ENCODE measurements at regions not wholly inside any gene's neighbourhood (a gene's known extent, or its start where the extent isn't known, plus 50 kb on each side); places are given as distances from the start of the nearest gene placed in this dataset.

DNA sequence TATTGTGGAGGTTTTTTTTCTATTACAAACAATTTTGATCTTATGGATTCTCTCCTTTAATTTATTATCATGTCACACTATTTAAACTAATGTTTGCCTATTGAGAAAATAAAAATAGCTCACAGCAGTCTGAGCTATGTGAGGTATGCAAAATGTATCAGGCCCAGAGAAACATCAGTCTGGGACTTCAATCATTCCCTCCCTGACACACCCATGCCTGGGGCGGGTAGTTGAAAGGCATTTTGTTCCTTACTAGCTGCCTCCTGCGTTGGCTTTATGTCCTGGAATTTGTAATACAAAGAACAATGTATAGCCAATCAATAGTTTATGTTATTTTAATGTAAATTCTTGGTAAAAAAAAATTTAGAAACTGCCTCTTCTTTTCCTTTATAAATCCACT lies 403.3 kb downstream of the EPM2A start:
- no peaks in the 10 kb centered on the region for H3K36me3 Mint-ChIP-seq
- no peaks in the 10 kb centered on the region for H3K4me1 Mint-ChIP-seq
- H3K9me3 Mint-ChIP-seq (ENCODE audit: low read depth): no peaks in the 10 kb centered on the region
- DNase-seq (no peak), ATAC-seq (no peak)
- CTCF ChIA-PET: no interaction called here
- peaks cover 4% of the 10 kb centered on the region for H3K27me3 Mint-ChIP-seq
- H3K4me3 Mint-ChIP-seq: no peak overlapping the region
- H3K27ac Mint-ChIP-seq: no peak overlapping the region

DNA sequence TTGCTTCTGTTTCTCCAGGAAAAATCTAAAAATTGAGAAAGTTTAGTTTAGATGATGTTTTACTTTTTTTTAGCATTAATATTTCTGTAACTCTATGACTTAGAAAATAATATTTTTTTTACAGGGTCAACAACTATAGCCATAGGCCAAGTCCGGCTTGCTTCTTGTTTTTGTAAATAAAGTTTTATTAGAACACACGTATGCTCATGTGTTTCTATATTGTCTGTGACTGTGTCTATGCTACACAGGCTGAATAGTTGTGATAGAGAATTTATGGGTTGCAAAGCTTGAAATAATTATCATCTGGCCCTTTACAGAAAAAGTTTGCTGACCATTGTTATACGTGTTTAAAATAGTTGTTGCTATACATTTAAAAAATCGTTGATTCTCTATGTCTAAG lies 399.2 kb downstream of the EPM2A start:
- ATAC-seq (no peak), DNase-seq (no peak)
- no peaks in the 10 kb centered on the region for H3K9me3 Mint-ChIP-seq (ENCODE audit: low read depth)
- H3K4me1 Mint-ChIP-seq: no peaks in the 10 kb centered on the region
- H3K27me3 Mint-ChIP-seq: peaks cover under 1% of the 10 kb centered on the region
- H3K4me3 Mint-ChIP-seq: no peak overlapping the region
- no peaks in the 10 kb centered on the region for H3K36me3 Mint-ChIP-seq
- no peak overlapping the region for H3K27ac Mint-ChIP-seq
- CTCF ChIA-PET: no interaction called here

DNA sequence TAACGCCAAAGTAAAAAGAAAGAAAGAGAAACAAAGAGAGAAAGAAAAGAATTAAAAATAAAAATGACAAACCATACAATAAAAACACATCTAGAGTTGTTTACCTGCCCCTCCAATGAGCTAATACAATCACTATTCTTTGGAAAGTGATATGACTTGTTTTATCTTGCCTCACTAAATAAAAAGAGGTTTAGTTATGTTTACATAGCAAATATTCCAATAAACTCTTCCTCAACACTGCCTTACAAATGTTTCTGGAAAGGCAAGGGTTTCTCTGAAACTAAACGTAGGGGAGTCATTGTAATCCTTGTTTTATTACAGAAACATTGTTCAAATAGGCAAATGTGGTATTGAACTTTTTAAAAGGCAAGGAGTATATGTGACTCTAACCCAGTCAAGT lies 396.2 kb downstream of the EPM2A start:
- Mint-ChIP-seq H3K9me3 (ENCODE audit: low read depth) (no peaks in the 10 kb centered on the region), H3K4me3 (no peak overlapping the region), H3K27ac (no peak overlapping the region), H3K27me3 (no peaks in the 10 kb centered on the region), H3K36me3 (no peaks in the 10 kb centered on the region), H3K4me1 (no peaks in the 10 kb centered on the region)
- DNase-seq (no peak), ATAC-seq (no peak)
- CTCF ChIA-PET: no interaction called here

DNA sequence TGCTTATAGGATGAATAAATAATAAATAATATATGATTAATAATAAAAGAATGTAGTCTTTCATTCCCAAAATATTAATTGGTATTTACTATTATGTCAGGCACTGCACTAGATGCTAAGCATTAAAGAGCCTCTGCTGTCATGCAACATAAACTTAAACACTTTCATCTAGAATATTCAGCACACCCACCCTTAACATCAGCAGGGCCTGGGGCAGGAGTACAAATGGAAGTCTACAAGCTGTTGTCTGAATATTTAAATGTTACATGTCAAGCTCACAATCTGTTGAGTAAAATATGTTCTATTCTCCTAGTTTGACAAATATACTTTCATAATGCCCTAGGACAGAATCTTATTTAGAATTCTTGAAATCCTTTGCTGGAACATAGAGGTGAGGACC lies 395.1 kb downstream of the EPM2A start:
- no peak overlapping the region for H3K27ac Mint-ChIP-seq
- H3K4me1 Mint-ChIP-seq: no peaks in the 10 kb centered on the region
- H3K4me3 Mint-ChIP-seq: no peak overlapping the region
- no peaks in the 10 kb centered on the region for H3K36me3 Mint-ChIP-seq
- CTCF ChIA-PET: no interaction called here
- no peaks in the 10 kb centered on the region for H3K9me3 Mint-ChIP-seq (ENCODE audit: low read depth)
- peaks cover 3% of the 10 kb centered on the region for H3K27me3 Mint-ChIP-seq
- DNase-seq (no peak), ATAC-seq (no peak)

DNA sequence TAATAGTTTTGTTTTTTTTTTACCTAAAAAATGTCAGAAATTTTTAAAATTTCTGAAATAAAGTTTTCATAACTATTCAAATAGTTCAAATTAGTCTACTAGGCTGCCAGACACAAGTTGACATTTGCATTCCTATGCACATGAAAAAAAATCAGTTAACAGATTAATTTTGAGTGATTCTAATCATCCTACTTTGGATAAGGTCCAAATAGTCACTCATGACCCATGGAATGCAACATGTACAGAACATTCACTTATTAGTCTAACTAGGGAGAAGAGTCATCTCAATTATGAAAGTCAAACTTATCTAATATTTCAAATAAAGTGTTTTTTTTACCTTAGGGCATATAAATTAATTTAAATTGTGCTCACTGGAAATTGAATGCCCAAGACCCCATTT lies 390.2 kb downstream of the EPM2A start:
- DNase-seq: no peak
- Mint-ChIP-seq H3K27ac (no peak overlapping the region), H3K36me3 (no peaks in the 10 kb centered on the region), H3K27me3 (peaks cover 6% of the 10 kb centered on the region), H3K4me1 (no peaks in the 10 kb centered on the region), H3K9me3 (ENCODE audit: low read depth) (no peaks in the 10 kb centered on the region), H3K4me3 (no peak overlapping the region)
- ATAC-seq: no peak
- CTCF ChIA-PET: no interaction called here

DNA sequence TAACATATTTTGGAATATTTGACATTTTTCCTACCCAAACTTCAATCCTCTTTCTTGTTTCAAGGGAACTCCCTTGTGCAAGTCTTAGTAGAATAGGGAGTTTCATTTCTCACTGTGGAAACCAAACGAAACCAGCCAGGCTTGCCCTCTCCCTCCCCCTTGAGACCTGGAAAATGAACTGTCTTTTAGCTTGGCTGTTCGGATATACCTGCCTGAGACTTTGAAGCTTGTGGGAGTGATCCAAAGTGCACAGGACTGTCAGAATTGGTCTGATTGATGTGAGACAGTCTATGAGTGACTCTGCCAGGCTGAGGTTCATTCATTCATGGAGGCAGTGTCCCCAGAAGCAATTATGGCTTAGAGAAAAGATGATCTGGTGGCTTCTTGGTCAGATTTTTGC lies 388.1 kb downstream of the EPM2A start:
- H3K4me1 Mint-ChIP-seq: no peaks in the 10 kb centered on the region
- DNase-seq (no peak), ATAC-seq (no peak)
- peaks cover 6% of the 10 kb centered on the region for H3K27me3 Mint-ChIP-seq
- no peak overlapping the region for H3K4me3 Mint-ChIP-seq
- H3K27ac Mint-ChIP-seq: no peak overlapping the region
- no peaks in the 10 kb centered on the region for H3K36me3 Mint-ChIP-seq
- no peaks in the 10 kb centered on the region for H3K9me3 Mint-ChIP-seq (ENCODE audit: low read depth)
- CTCF ChIA-PET: no interaction called here

DNA sequence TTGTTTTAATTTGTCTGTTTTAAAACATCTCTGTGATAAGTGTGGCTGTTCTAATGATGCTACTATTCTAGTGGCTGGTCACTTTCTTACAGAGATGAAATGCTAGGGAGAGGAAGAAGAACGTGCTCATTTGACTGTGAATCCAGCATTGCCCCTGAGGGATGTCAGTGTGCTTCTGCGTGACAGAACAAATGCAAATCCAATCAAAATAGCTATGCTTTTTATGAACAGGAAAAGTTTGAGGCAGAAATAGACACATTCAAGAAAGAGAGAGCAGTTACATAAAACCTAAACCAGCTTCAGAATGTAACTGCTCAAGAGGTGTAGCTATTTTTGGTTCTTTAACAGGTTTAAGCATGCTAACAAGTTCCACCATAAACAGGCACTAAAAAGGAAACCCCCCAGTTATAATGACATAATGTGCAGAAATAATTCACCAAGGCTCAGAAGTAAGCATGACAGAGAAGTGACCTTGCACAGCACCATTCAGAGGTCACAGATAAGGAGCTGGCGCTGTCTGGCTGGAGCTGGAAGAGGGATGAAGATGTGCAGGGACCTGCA lies 385.3 kb downstream of the EPM2A start:
- no peak overlapping the region for H3K27ac Mint-ChIP-seq
- H3K27me3 Mint-ChIP-seq: peaks cover 3% of the 10 kb centered on the region
- H3K9me3 Mint-ChIP-seq (ENCODE audit: low read depth): no peaks in the 10 kb centered on the region
- ATAC-seq (no peak), DNase-seq (no peak)
- no peaks in the 10 kb centered on the region for H3K4me1 Mint-ChIP-seq
- CTCF ChIA-PET: no interaction called here
- H3K36me3 Mint-ChIP-seq: no peaks in the 10 kb centered on the region
- no peak overlapping the region for H3K4me3 Mint-ChIP-seq

DNA sequence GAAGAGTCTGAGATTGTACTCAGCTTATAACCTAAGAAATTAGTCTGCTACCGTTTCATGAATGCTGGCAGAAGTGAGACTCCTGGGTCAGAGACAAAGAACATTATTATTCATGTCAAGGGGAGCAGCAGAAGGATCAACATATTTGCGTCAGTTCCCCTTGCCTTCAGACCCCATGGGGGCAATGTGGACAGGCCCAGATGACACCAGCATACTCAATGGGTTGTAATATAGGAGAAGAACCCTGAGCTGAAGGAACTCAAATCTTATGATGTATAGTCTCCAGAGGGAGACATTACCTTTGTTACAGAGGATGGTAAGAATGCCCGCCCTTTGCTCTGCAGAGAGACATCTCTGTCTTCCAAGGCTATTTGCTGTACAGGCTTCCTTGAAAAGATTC lies 384.4 kb downstream of the EPM2A start:
- CTCF ChIA-PET: no interaction called here
- Mint-ChIP-seq H3K27me3 (no peaks in the 10 kb centered on the region), H3K27ac (no peak overlapping the region), H3K36me3 (no peaks in the 10 kb centered on the region), H3K9me3 (ENCODE audit: low read depth) (no peaks in the 10 kb centered on the region), H3K4me3 (no peak overlapping the region), H3K4me1 (no peaks in the 10 kb centered on the region)
- ATAC-seq: no peak
- DNase-seq: no peak

DNA sequence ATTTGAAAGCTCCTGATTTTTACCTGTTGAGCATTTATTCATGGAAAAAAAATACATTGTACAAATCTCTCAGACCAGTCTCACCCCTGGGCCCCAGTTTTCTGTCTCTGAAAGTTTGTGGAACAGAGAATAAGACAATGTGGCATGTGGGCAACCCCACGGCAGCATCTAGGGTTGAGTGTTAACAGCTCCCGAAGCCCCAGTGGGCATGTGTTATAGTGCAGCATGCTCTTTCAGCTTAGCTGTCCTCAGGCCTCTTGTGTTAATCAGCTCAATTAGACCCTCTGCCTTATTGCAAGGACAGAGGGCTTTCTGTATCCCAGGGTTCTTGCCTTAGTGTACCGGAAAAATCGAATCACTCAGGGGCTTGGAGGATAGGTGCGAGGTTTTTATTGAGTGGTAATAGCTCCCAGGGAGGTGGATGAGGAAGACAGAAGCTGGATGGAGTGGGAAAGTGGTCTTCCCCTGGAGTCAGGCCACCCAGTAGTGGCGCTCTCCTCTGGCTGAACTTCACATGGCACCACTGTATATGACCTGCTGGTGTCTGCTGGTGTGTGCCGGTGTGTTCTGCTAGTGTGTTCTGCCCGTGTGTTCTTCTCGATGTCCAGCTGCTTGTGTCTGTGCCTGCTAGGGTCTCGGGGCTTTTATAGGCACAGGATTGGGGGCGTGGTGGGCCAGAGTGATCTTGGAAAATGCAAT lies 382.8 kb downstream of the EPM2A start:
- H3K4me1 Mint-ChIP-seq: no peaks in the 10 kb centered on the region
- H3K36me3 Mint-ChIP-seq: no peaks in the 10 kb centered on the region
- H3K4me3 Mint-ChIP-seq: no peak overlapping the region
- H3K27ac Mint-ChIP-seq: no peak overlapping the region
- DNase-seq (no peak), ATAC-seq (no peak)
- CTCF ChIA-PET: no interaction called here
- no peaks in the 10 kb centered on the region for H3K9me3 Mint-ChIP-seq (ENCODE audit: low read depth)
- no peaks in the 10 kb centered on the region for H3K27me3 Mint-ChIP-seq

DNA sequence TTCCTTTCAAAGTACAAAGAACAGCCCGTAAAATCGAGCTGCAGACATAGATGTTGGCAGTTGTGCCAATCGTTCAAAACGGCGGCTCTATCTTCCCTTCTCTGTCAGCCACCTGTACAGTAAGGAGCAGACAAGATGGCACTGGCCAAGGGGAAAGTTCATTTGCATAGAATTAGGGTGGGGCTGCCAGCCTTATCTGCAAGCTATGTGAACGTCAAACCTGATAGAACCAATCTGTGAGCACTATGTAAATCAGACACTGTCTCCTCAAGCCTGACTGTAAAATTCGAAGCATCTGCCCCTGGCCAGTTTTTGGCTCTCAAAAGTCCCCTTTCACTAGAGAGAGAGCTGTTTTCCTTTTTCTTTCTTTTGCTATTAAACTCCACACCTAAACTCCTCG lies 374.5 kb downstream of the EPM2A start:
- Mint-ChIP-seq H3K36me3 (no peaks in the 10 kb centered on the region), H3K4me3 (no peak overlapping the region), H3K27me3 (no peaks in the 10 kb centered on the region), H3K4me1 (no peaks in the 10 kb centered on the region), H3K9me3 (ENCODE audit: low read depth) (no peaks in the 10 kb centered on the region), H3K27ac (no peak overlapping the region)
- no peak for DNase-seq
- CTCF ChIA-PET: no interaction called here
- ATAC-seq: no peak

DNA sequence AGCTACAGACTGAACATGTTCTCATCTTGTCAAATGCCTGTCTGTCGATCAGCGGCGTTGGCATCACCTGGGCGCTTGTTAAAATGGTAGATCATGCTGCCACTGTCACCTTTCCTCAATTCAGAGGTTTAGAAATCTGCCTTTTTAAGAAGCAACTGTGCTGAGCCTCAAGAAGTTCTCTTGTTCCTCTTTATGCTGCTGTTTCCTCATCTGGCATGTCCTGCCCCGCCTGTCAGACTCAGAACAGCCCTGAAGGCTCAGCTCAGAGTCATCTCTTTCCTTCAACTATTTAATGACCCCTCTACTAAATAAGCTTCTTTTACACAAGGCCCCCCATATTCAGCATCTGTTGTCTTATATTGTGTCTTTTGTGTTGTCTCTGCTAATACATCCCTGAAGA lies 368.2 kb downstream of the EPM2A start:
- Mint-ChIP-seq H3K27me3 (no peaks in the 10 kb centered on the region), H3K9me3 (ENCODE audit: low read depth) (peaks cover 3% of the 10 kb centered on the region), H3K4me1 (peaks cover 4% of the 10 kb centered on the region), H3K27ac (no peak overlapping the region), H3K4me3 (no peak overlapping the region), H3K36me3 (no peaks in the 10 kb centered on the region)
- CTCF ChIA-PET: no interaction called here
- ATAC-seq (no peak), DNase-seq (no peak)

DNA sequence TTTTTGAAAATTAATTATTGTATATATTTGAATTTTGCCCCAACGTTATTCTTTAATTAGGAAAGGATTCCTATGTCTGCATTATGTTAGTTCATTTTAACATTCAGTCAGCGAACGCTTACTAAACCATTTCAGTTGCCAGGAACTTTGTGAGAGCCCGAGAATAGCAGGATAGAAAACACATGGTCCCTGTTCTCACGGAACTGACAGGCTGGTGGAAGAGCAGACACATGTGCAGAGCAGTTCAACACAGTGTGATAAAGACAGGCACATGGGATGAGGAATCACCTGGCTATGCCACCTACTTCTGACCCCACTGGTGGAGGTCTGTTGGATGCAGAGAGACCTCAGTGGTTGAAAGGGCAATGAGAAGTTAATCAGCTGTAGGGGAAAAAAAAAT lies 367.2 kb downstream of the EPM2A start:
- Mint-ChIP-seq H3K4me1 (peaks cover 11% of the 10 kb centered on the region), H3K27ac (no peak overlapping the region), H3K36me3 (no peaks in the 10 kb centered on the region), H3K4me3 (no peak overlapping the region), H3K9me3 (ENCODE audit: low read depth) (peaks cover 3% of the 10 kb centered on the region), H3K27me3 (no peaks in the 10 kb centered on the region)
- DNase-seq (no peak), ATAC-seq (no peak)
- CTCF ChIA-PET: no interaction called here

DNA sequence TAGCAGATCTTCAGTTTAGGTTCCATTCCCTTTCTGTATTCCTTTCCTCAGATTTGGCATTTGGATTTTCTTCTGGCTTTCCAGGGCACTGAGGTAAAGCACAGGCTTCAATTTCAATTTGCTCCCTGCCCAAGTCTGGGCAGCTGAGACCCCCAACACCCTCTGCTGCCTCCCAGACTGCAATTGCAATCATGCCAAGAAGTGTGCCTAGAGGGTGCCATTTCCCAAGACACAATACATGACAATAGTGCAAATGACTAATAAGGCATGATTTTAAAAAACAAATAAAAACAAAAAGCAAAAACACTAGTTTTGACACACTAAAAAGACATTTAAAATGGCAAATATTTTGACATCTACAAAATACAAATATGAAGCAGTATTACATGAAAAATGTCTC lies 364.8 kb downstream of the EPM2A start:
- Mint-ChIP-seq H3K36me3 (no peaks in the 10 kb centered on the region), H3K27me3 (no peaks in the 10 kb centered on the region), H3K4me3 (no peak overlapping the region), H3K27ac (no peak overlapping the region), H3K9me3 (ENCODE audit: low read depth) (peaks cover 3% of the 10 kb centered on the region), H3K4me1 (peaks cover 11% of the 10 kb centered on the region)
- CTCF ChIA-PET: no interaction called here
- DNase-seq (no peak), ATAC-seq (no peak)

DNA sequence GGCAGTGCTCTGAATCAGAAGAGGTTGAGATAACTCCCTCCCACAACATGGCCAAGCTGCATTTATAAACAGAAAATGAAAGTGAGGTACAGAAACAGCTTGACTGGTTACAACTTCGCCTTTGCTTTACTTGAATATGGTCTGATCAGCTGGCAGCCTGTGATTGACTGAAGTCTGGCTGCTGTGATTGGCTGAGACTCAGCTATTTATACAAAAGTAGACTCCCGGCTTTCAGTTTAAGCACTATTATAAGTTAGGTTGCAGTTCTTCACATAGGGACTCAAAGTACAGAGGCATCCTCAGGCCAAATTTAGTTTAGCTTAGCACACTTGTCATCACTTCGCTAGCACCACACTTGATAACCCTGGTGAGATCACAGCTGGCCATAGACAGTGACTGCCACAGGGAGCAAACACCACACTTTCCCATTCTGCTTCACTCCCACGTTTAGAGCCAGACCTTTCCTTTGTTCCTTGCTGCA lies 362.6 kb downstream of the EPM2A start:
- H3K4me1 Mint-ChIP-seq: peaks cover 11% of the 10 kb centered on the region
- ATAC-seq: peak; percentile 98
- H3K36me3 Mint-ChIP-seq: peaks cover 2% of the 10 kb centered on the region
- no peaks in the 10 kb centered on the region for H3K27me3 Mint-ChIP-seq
- H3K4me3 Mint-ChIP-seq: peak overlapping the region; percentile 42
- DNase-seq: peak; percentile 56
- peak overlapping the region; percentile 75 for H3K27ac Mint-ChIP-seq
- peaks cover 9% of the 10 kb centered on the region for H3K9me3 Mint-ChIP-seq (ENCODE audit: low read depth)
- CTCF ChIA-PET: no interaction called here

DNA sequence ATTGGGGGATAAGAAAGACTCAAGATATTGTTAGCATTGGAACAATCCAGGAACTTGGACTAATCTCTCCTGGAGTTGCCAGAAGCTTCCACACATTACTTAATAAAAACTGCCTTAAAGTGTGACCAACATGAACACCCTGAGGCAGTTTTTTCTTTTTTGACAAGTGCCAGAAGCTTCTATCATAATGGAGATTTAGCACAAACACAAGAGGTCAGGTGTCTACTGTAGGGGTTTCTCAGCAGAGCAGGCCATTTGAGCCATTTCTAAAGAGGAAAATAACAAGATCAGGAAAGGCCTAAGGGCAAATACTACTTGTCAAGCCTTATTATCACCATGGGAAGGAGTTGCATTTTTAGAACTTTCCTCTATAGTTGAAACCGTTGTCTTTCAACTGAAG lies 361.5 kb downstream of the EPM2A start:
- DNase-seq (no peak), ATAC-seq (no peak)
- no peaks in the 10 kb centered on the region for H3K27me3 Mint-ChIP-seq
- no peak overlapping the region for H3K27ac Mint-ChIP-seq
- H3K4me1 Mint-ChIP-seq: peaks cover 11% of the 10 kb centered on the region
- peaks cover 9% of the 10 kb centered on the region for H3K9me3 Mint-ChIP-seq (ENCODE audit: low read depth)
- H3K4me3 Mint-ChIP-seq: no peak overlapping the region
- peaks cover 2% of the 10 kb centered on the region for H3K36me3 Mint-ChIP-seq
- CTCF ChIA-PET: no interaction called here
